ENCODE measurements at regions not wholly inside any gene's neighbourhood (a gene's known extent, or its start where the extent isn't known, plus 50 kb on each side); places are given as distances from the start of the nearest gene placed in this dataset.

- TF ChIP-seq, protein P1, sequence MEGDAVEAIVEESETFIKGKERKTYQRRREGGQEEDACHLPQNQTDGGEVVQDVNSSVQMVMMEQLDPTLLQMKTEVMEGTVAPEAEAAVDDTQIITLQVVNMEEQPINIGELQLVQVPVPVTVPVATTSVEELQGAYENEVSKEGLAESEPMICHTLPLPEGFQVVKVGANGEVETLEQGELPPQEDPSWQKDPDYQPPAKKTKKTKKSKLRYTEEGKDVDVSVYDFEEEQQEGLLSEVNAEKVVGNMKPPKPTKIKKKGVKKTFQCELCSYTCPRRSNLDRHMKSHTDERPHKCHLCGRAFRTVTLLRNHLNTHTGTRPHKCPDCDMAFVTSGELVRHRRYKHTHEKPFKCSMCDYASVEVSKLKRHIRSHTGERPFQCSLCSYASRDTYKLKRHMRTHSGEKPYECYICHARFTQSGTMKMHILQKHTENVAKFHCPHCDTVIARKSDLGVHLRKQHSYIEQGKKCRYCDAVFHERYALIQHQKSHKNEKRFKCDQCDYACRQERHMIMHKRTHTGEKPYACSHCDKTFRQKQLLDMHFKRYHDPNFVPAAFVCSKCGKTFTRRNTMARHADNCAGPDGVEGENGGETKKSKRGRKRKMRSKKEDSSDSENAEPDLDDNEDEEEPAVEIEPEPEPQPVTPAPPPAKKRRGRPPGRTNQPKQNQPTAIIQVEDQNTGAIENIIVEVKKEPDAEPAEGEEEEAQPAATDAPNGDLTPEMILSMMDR (IDR thresholded peaks at IDR 0.05), result no peak
- TF ChIP-seq POLR2AphosphoS5 (IDR thresholded peaks at IDR 0.05; ENCODE audit: low read depth, low read length) (no peak), SIN3A (IDR thresholded peaks at IDR 0.05; ENCODE audit: borderline replicate concordance, insufficient read depth, low read depth, low read length) (no peak)
- TF ChIP-seq, protein P2, sequence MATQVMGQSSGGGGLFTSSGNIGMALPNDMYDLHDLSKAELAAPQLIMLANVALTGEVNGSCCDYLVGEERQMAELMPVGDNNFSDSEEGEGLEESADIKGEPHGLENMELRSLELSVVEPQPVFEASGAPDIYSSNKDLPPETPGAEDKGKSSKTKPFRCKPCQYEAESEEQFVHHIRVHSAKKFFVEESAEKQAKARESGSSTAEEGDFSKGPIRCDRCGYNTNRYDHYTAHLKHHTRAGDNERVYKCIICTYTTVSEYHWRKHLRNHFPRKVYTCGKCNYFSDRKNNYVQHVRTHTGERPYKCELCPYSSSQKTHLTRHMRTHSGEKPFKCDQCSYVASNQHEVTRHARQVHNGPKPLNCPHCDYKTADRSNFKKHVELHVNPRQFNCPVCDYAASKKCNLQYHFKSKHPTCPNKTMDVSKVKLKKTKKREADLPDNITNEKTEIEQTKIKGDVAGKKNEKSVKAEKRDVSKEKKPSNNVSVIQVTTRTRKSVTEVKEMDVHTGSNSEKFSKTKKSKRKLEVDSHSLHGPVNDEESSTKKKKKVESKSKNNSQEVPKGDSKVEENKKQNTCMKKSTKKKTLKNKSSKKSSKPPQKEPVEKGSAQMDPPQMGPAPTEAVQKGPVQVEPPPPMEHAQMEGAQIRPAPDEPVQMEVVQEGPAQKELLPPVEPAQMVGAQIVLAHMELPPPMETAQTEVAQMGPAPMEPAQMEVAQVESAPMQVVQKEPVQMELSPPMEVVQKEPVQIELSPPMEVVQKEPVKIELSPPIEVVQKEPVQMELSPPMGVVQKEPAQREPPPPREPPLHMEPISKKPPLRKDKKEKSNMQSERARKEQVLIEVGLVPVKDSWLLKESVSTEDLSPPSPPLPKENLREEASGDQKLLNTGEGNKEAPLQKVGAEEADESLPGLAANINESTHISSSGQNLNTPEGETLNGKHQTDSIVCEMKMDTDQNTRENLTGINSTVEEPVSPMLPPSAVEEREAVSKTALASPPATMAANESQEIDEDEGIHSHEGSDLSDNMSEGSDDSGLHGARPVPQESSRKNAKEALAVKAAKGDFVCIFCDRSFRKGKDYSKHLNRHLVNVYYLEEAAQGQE (IDR thresholded peaks at IDR 0.05; ENCODE audit: insufficient read depth in 1 of 2, low read depth in 2 of 2, low read length in 1 of 2), result no peak
These were observed 134.9 kb downstream of the LSMEM1 start for GRCh38 chr7:112615701-112616100.

Measured in Panc1 (cell line).